HG03095 (cell line): ENCODE measurements at regions not wholly inside any gene's neighbourhood (a gene's known extent, or its start where the extent isn't known, plus 50 kb on each side); places are given as distances from the start of the nearest gene placed in this dataset.

ENCODE experiments used
- ATAC-seq: cut with Tn5 transposase; IDR thresholded peaks from one replicate; pipeline ENCODE4 v1.9.1; 2021; ENCODE audit warnings: moderate library complexity; ENCODE audit not compliant: unreplicated experiment

DNA sequence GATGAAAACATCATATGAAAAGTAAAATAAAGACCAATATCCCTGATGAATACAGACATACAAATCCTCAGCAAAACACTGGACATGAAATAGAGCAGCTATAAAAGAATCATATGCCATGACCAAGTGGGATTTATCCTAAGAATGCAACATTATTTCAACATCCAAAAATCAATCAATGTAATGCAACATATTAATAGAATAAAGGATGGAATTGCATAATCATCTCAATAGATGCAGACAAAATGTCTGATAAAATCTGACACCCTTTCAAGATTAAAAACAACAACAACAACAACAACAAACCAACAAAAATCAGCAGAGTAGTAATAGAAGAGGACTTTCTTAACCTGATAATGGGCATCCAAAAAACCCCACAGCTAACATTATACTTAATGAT, 63.8 kb upstream of the IL1R1 start:
- ATAC-seq = no peak

DNA sequence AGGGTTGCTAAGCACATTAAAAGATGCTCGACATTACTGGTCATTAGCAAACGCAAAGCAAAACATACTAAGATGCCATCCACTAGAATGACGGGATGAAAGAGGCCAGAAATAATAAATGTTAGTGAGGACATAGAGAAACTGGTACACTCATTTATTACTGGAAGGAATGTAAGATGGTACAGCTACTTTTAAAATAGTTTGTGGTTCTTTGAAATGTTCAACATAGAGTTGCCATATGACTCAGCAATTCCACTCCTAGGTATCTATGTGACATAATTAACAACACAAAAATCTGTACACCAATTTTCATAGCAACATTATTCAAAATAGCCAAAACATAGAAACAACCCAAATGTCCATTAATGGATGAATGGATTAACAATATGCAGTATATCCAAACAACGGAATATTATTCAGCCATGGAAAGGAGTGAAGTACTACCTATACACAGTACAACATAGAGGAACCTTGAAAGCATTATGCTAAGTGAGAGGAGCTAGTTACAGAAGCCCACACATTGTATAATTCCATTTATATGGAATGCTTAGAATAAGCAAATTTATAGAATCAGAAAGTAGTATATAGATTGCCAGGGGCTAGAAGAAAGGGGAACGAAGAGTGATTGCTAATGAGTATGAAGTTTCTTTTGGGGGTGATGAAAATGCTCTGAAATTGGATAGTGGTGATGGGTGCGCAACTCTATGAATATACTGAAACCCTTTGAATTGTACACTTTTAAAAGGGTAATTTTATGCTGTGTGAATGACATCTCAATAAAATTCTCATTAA, 61.9 kb upstream of the IL1R1 start:
- ATAC-seq = no peak

GRCh38 chr2:102081243-102081522, 61.4 kb upstream of the IL1R1 start:
- ATAC-seq = no peak

GRCh38 chr2:102081606-102082005, 60.9 kb upstream of the IL1R1 start:
- no peak for ATAC-seq

GRCh38 chr2:102082571-102083392, 59.8 kb upstream of the IL1R1 start:
- ATAC-seq = peak; percentile 84

GRCh38 chr2:102083393-102083703, 59.2 kb upstream of the IL1R1 start:
- no peak for ATAC-seq

DNA sequence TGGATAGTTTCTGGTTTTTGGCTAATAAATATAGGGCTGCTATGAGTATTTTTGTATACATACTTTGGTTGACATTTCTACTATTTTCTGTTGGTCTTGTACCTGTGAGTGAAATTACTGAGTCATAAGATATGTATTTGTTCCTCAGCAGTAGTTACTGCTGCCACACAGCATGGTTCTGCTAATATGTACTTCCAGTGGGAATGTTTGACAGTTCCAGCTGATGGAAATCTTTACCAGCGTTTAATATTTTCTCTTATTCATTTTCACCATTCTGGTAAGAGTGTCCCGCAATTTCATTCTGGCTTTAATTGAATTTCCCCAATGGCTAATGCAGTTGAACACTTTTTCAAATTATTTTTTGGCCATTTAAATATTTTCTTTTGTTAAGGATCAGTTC, 57.9 kb upstream of the IL1R1 start:
- ATAC-seq = no peak

GRCh38 chr2:102085238-102085637, 57.3 kb upstream of the IL1R1 start:
- ATAC-seq = no peak

GRCh38 chr2:102086150-102086872, 56.2 kb upstream of the IL1R1 start:
- ATAC-seq = no peak

DNA sequence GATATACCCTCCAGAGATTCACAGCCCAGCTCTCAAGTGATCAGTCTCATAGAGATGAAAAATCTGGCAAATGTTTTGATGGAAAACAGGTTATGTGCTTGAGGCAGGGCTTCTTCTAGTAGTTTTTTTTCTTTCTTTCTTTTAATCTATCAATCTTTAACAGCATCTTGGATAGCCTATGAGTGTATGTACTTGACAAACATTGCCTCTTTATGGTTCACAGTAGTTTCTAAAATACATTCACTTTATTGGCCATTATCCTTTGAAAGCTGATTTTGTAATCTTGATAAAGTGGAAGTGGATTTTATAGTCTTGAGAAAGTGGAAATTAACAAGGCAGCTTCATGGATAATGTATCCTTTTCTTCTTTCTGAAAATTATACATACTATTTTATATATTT, 51.4 kb upstream of the IL1R1 start:
- no peak for ATAC-seq

DNA sequence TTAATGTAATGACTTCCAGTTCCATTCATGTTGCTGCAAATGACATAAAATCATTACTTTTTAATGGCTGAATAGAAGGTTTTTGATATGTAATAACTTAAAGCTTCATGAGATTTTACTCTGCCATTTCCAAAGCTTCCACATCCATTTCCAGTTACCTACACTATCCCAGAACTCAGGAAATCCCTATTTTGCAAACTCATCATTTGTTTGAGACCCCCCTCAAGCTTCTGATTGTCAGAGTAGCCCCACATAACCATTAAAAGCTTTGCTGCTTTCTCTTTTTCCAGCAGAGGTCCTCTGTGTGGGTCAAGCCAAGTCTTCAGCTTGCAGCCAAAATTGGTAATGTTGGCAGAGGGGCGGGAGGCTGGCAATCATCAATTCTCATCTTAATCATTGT, 50.6 kb upstream of the IL1R1 start:
- ATAC-seq = no peak

GRCh38 chr2:102092535-102092934, 50.0 kb upstream of the IL1R1 start:
- no peak for ATAC-seq
